ENCODE measurements at regions not wholly inside any gene's neighbourhood (a gene's known extent, or its start where the extent isn't known, plus 50 kb on each side); places are given as distances from the start of the nearest gene placed in this dataset.

DNA sequence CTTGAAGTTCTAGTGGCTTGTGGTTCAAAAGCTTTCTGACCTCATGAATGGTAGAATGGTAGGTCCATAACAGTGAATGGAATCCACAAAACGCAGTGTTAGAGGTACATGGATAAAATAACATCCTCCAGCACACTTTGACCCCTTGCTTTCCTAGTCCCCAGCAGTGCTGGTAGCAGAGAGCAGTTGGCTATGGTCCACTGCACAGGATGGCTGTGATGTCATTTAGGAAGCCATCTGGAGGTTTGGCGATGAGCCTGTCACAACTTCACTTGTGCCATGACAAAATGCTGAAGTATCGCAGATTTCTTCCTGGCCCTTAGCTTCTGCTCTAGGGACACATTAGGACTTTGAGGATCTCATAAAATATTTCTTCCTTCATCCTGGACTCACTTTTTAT lies 300.0 kb upstream of the FZD8 start:
- TF ChIP-seq, protein P1, sequence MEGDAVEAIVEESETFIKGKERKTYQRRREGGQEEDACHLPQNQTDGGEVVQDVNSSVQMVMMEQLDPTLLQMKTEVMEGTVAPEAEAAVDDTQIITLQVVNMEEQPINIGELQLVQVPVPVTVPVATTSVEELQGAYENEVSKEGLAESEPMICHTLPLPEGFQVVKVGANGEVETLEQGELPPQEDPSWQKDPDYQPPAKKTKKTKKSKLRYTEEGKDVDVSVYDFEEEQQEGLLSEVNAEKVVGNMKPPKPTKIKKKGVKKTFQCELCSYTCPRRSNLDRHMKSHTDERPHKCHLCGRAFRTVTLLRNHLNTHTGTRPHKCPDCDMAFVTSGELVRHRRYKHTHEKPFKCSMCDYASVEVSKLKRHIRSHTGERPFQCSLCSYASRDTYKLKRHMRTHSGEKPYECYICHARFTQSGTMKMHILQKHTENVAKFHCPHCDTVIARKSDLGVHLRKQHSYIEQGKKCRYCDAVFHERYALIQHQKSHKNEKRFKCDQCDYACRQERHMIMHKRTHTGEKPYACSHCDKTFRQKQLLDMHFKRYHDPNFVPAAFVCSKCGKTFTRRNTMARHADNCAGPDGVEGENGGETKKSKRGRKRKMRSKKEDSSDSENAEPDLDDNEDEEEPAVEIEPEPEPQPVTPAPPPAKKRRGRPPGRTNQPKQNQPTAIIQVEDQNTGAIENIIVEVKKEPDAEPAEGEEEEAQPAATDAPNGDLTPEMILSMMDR (conservative IDR thresholded peaks at IDR 0.05; ENCODE audit: low read depth, low read length) = no peak
- no peak for TF ChIP-seq EZH2 (IDR thresholded peaks at IDR 0.05; ENCODE audit: borderline replicate concordance, low read depth, low read length, poor library complexity, severe bottlenecking)

Data from A673 (cell line).